Tibial nerve (tissue), 4 donors: ENCODE measurements at regions not wholly inside any gene's neighbourhood (a gene's known extent, or its start where the extent isn't known, plus 50 kb on each side); places are given as distances from the start of the nearest gene placed in this dataset.
"Not testable (repeated sequence)": the region's sequence is repeated elsewhere in the genome, so short reads cannot be mapped to it uniquely, and the experiment has no call there.

ENCODE experiments used
- DNase-seq, 2 donors: peaks; one replicate each; pipeline ENCODE4 v3.0.0-alpha.2; 2019; ENCODE audit warnings: low spot score in 2 of 2
- H3K27ac ChIP-seq, 4 donors: fragments of 200-600 bp; sonication (generic) in 3 of 4; one replicate each; pipeline ENCODE4 v1.5.1; 2017 to 2019; ENCODE audit warnings: mild to moderate bottlenecking in 1 of 4
- H3K27me3 ChIP-seq, 2 donors: fragments of 200-600 bp; sonication (generic) in 1 of 2; one replicate each; pipeline versions ENCODE4 v1.5.1 to v1.6.0; 2017 to 2019
- H3K36me3 ChIP-seq, 3 donors: fragments of 200-600 bp; sonication (generic); one replicate each; pipeline ENCODE4 v1.5.1; 2018 to 2019
- H3K4me1 ChIP-seq, 4 donors: fragments of 200-600 bp; sonication (generic) in 3 of 4; one replicate each; pipeline ENCODE4 v1.5.1; 2017 to 2019
- H3K4me3 ChIP-seq, 4 donors: fragments of 200-600 bp; sonication (generic) in 3 of 4; one replicate each; pipeline ENCODE4 v1.5.1; 2017 to 2019; ENCODE audit warnings: mild to moderate bottlenecking in 1 of 4, moderate library complexity in 1 of 4
- H3K9me3 ChIP-seq, 4 donors: fragments of 200-600 bp; sonication (generic) in 3 of 4; one replicate each; pipeline ENCODE4 v1.5.1; 2017 to 2019
- EP300 ChIP-seq, 2 donors: sonication (generic); formaldehyde crosslinking; IDR thresholded peaks; one replicate each; pipeline ENCODE4 v1.6.1; 2017; ENCODE audit warnings: antibody characterized with exemption in 2 of 2, mild to moderate bottlenecking in 1 of 2
- POLR2A ChIP-seq, 2 donors: fragments of 450-650 bp; IDR thresholded peaks; one replicate each; pipeline ENCODE4 v1.6.1; 2017; ENCODE audit warnings: antibody characterized with exemption in 2 of 2, mild to moderate bottlenecking in 2 of 2, moderate library complexity in 2 of 2
- WGBS, 2 donors: methylation state at CpG; one replicate each; pipeline ENCODE4 v1.1.5; 2018; 5-methylcytosine and 5-hydroxymethylcytosine counted together
- TF ChIP-seq, protein P1 (sequence below), 5 experiments: fragments of 200-600 bp in 3 of 5; fragments of 450-650 bp in 2 of 5; sonication (generic) in 3 of 5; IDR thresholded peaks; one replicate each; pipeline ENCODE4 v1.5.1; 2016 to 2019; ENCODE audit warnings: antibody characterized with exemption in 5 of 5, mild to moderate bottlenecking in 3 of 5, moderate library complexity in 2 of 5

DNA sequence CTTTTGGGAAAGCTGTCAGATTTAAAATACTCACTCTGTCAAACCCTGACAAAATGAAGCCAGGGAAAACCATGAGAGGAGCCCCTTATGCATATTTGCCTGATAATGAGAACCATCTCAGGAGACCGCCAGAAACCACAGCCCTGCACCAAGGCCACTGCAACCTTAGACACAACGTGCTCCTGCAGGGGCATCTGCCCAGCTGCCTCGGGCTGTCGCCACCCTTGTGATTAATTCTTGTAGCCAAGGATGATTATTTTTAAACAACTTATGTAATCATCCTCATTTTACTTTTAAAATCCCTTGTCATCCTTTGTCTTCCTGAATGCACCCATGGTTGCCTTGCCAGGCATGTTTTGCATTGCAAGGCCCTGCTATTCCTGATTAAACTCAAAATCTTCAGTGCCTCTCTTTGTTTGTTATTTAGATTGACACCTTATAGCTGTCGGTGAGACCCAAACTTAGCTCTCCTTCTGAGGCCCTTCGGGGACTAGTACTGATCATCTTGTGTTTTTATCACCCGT, 766.4 kb upstream of the TMEM132C start:
- Histone ChIP-seq H3K4me3 (no peak overlapping the region), H3K36me3 (no peaks in the 10 kb centered on the region), H3K4me1 (no peaks in the 10 kb centered on the region), H3K9me3 (no peaks in the 10 kb centered on the region), H3K27me3 (no peaks in the 10 kb centered on the region), H3K27ac (no peak overlapping the region)
- TF ChIP-seq EP300 (IDR thresholded peaks at IDR 0.05) = no peak
- no peak for TF ChIP-seq POLR2A (IDR thresholded peaks at IDR 0.05)
- DNase-seq = no peak
- WGBS, 2 donors = 73 to 79% methylated on average over 7 of the region's 7 CpGs

DNA sequence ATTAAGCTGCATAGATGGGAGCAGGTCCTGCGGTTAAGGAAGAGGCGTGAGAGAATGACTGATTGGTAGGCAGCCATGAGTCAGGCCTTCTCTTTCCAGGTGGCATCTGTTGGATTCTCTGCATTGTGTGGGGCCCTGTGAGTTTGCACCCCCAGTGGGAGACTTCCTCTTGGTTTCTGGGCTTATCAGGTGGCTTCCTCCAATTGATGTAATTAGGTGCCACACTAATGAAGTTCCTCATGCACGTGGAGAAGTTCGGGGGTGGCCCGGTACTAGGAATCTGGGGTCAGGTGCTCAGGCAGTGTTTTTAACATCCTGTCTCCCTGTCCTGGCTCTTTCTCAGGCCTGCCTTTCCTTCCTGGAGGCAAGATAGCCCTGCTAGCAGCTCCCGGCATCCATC, 765.1 kb upstream of the TMEM132C start:
- 78 to 81% methylated on average over 6 of the region's 6 CpGs for WGBS, 2 donors
- TF ChIP-seq, protein P1, sequence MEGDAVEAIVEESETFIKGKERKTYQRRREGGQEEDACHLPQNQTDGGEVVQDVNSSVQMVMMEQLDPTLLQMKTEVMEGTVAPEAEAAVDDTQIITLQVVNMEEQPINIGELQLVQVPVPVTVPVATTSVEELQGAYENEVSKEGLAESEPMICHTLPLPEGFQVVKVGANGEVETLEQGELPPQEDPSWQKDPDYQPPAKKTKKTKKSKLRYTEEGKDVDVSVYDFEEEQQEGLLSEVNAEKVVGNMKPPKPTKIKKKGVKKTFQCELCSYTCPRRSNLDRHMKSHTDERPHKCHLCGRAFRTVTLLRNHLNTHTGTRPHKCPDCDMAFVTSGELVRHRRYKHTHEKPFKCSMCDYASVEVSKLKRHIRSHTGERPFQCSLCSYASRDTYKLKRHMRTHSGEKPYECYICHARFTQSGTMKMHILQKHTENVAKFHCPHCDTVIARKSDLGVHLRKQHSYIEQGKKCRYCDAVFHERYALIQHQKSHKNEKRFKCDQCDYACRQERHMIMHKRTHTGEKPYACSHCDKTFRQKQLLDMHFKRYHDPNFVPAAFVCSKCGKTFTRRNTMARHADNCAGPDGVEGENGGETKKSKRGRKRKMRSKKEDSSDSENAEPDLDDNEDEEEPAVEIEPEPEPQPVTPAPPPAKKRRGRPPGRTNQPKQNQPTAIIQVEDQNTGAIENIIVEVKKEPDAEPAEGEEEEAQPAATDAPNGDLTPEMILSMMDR (IDR thresholded peaks at IDR 0.05) = no peak
- no peak for TF ChIP-seq EP300 (IDR thresholded peaks at IDR 0.05)
- TF ChIP-seq POLR2A (IDR thresholded peaks at IDR 0.05) = no peak
- H3K4me3 ChIP-seq = no peak overlapping the region

DNA sequence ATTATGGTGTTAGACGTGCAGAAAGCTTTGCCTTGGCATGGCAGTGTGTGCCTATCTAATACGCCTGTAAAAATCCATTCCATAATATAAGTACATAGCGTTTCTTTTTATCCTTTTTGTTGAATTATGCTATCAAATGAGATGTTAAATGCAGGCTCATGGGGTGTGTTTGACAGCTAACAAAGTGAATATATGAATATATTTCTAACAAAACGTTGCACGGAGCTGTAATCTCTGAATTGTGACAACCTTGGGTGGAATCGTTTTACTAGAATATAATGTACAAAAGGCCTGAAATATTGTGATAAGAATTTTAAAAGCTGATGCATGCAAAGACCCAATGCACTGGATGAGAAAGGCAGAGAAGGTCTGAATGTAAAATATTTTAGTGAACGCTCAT, 763.7 kb upstream of the TMEM132C start:
- no peak overlapping the region for H3K4me3 ChIP-seq
- TF ChIP-seq, protein P1 (IDR thresholded peaks at IDR 0.05) = no peak
- TF ChIP-seq POLR2A (IDR thresholded peaks at IDR 0.05) = no peak
- H3K36me3 ChIP-seq = no peaks in the 10 kb centered on the region
- H3K27ac ChIP-seq = no peak overlapping the region
- no peaks in the 10 kb centered on the region for H3K4me1 ChIP-seq
- H3K27me3 ChIP-seq = no peaks in the 10 kb centered on the region
- no peaks in the 10 kb centered on the region for H3K9me3 ChIP-seq
- no peak for DNase-seq
- 84 to 88% methylated on average over 7 of the region's 7 CpGs for WGBS, 2 donors

More for the DNA sequence above, 765.1 kb upstream of the TMEM132C start:
- Histone ChIP-seq H3K27me3 (no peaks in the 10 kb centered on the region), H3K4me1 (no peaks in the 10 kb centered on the region), H3K36me3 (no peaks in the 10 kb centered on the region), H3K27ac (no peak overlapping the region), H3K9me3 (no peaks in the 10 kb centered on the region)
- no peak for DNase-seq

DNA sequence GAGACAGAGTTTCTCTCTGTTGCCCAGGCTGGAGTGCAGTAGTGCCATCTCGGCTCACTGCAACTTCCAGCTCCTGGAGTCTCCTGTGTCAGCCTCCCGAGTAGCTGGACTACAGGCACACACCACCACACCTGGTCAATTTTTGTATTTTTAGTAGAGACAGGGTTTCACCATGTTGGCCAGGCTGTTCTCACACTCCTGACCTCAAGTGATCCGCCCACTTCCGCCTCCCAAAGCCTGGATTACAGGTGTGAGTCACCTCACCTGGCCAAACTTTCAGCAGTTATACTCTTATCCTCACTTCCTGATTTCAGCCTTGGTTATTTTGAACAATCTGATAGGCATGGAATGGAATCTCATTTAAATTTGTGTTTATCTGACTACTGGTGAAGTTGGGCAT, 763.0 kb upstream of the TMEM132C start:
- not testable (repeated sequence) for H3K36me3 ChIP-seq, DNase-seq, H3K4me1 ChIP-seq, H3K27ac ChIP-seq, H3K9me3 ChIP-seq, H3K27me3 ChIP-seq, H3K4me3 ChIP-seq
- 84 to 86% methylated on average over 4 of the region's 4 CpGs for WGBS, 2 donors

DNA sequence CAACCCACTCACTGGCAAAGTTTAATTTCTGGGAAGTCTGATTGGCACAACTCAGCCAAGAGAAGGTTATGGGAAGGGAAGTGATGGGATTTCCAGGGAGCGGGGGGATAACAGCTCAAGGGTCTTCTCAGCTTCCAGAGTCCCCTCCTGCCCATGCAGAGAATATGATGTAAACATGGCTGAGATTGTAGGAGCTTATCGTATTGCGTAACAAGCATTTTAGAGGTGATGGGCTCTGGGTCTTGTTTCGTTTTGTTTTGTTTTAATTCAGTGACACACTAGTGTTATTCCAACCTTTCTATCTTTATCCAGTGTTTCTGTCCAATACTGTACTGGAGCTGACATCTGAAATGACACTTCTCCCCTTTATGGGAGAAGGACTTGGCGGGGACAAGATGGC, 762.1 kb upstream of the TMEM132C start:
- Histone ChIP-seq H3K36me3 (no peaks in the 10 kb centered on the region), H3K9me3 (no peaks in the 10 kb centered on the region), H3K4me1 (no peaks in the 10 kb centered on the region), H3K27me3 (no peaks in the 10 kb centered on the region), H3K27ac (no peak overlapping the region), H3K4me3 (no peak overlapping the region)
- DNase-seq = no peak
- TF ChIP-seq POLR2A (IDR thresholded peaks at IDR 0.05) (no peak), EP300 (IDR thresholded peaks at IDR 0.05) (no peak)
- TF ChIP-seq, protein P1 (IDR thresholded peaks at IDR 0.05) = no peak
- WGBS, 2 donors = 75 to 94% methylated on average over 5 of the region's 5 CpGs

DNA sequence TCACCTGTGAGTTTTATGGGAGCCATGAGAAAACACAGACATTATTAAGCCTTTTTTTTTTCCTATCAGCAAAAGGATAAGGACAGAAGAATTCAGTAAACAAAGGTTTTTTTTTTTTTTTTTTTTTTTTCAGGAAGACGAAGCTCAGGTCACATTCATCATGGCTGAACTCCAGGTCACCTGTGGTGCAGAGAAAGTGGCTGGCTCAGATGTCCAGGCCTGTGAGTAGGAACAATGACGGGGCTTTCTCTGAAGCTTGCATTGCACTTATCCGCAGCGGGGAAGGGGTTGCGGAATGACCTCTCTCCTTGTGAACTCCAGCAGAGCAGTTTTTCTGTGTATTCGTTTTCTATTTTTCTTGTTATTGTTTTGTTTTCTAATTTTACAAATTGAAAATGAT, 759.6 kb upstream of the TMEM132C start:
- 59 to 68% methylated on average over 6 of the region's 6 CpGs for WGBS, 2 donors
- Histone ChIP-seq H3K4me1 (no peaks in the 10 kb centered on the region), H3K27ac (no peak overlapping the region), H3K27me3 (no peaks in the 10 kb centered on the region), H3K9me3 (no peaks in the 10 kb centered on the region), H3K4me3 (no peak overlapping the region), H3K36me3 (no peaks in the 10 kb centered on the region)
- TF ChIP-seq EP300 (IDR thresholded peaks at IDR 0.05) (no peak), POLR2A (IDR thresholded peaks at IDR 0.05) (no peak)
- TF ChIP-seq, protein P1 (IDR thresholded peaks at IDR 0.05) = no peak
- no peak for DNase-seq
